SK-N-SH (cell line): ENCODE measurements at regions not wholly inside any gene's neighbourhood (a gene's known extent, or its start where the extent isn't known, plus 50 kb on each side); places are given as distances from the start of the nearest gene placed in this dataset.

Experiments
- CTCF ChIA-PET: fragments of 300-600, 350-600 bp; formaldehyde crosslinking; extraction: SDS; loops from one replicate; lab custom pipeline; 2021; lab: Yijun Ruan, JAX
- POLR2A ChIA-PET: fragments of 350-600 bp; sonication (Branson Sonifier 250); formaldehyde crosslinking; extraction: SDS; loops from one replicate; lab custom pipeline; 2020; ENCODE audit warnings: antibody characterized with exemption, inconsistent platforms; lab: Yijun Ruan, JAX
- DNase-seq: peaks from one replicate; pipeline ENCODE4 v3.0.0; 2012
- H2AFZ ChIP-seq: fragments of 200-600 bp; sonication (generic); 2 replicates; pipeline ENCODE4 v1.8.1; 2016; ENCODE audit warnings: antibody characterized with exemption, mild to moderate bottlenecking, low read depth
- H3F3A ChIP-seq: fragments of 200-600 bp; sonication (generic); replicated peaks from 2 replicates; pipeline ENCODE3; 2016; ENCODE audit warnings: antibody characterized with exemption, mild to moderate bottlenecking; ENCODE audit not compliant: insufficient read depth
- H3K27ac ChIP-seq, 2 experiments: fragments of 200-500 bp in 1 of 2; fragments of 200-600 bp in 1 of 2; sonication (Bioruptor generic) in 1 of 2; sonication (generic), shearing (Covaris generic) in 1 of 2; 2 replicates each; pipeline versions ENCODE4 v1.5.1 to v1.6.1; 2014 to 2016; ENCODE audit warnings: low read depth in 2 of 2, inconsistent platforms in 1 of 2, low read length in 1 of 2, mild to moderate bottlenecking in 1 of 2, mixed read lengths in 1 of 2
- H3K27me3 ChIP-seq: fragments of 200-600 bp; sonication (generic), shearing (Covaris generic); 2 replicates; pipeline ENCODE4 v1.6.1; 2016; ENCODE audit warnings: mixed run types; ENCODE audit not compliant: insufficient read depth
- H3K36me3 ChIP-seq, 2 experiments: fragments of 200-500 bp in 1 of 2; fragments of 200-600 bp in 1 of 2; sonication (Bioruptor generic) in 1 of 2; sonication (generic) in 1 of 2; replicated peaks in 1 of 2; 2 replicates each; pipeline versions ENCODE3 to v1.5.1; 2014 to 2016; ENCODE audit warnings: low read length in 1 of 2, mild to moderate bottlenecking in 1 of 2; ENCODE audit not compliant: insufficient read depth in 2 of 2, control insufficient read depth in 1 of 2
- H3K4me1 ChIP-seq, 2 experiments: fragments of 200-500 bp in 1 of 2; fragments of 200-600 bp in 1 of 2; sonication (Bioruptor generic) in 1 of 2; sonication (generic), shearing (Covaris generic) in 1 of 2; 2 replicates each; pipeline versions ENCODE4 v1.5.1 to v1.6.1; 2014 to 2016; ENCODE audit warnings: low read depth in 1 of 2, low read length in 1 of 2, mixed run types in 1 of 2; ENCODE audit not compliant: insufficient read depth in 2 of 2, control insufficient read depth in 1 of 2
- H3K4me2 ChIP-seq: fragments of 200-600 bp; sonication (generic), shearing (Covaris generic); 2 replicates; pipeline ENCODE4 v1.6.1; 2017; ENCODE audit warnings: mixed run types
- H3K4me3 ChIP-seq, 2 experiments: fragments of 200-500 bp in 1 of 2; fragments of 200-600 bp in 1 of 2; sonication (Bioruptor generic) in 1 of 2; sonication (generic), shearing (Covaris generic) in 1 of 2; 2 replicates each; pipeline versions ENCODE4 v1.5.1 to v1.8.1; 2014 to 2016; ENCODE audit warnings: low read depth in 2 of 2, inconsistent platforms in 1 of 2, low read length in 1 of 2, mild to moderate bottlenecking in 1 of 2, mixed read lengths in 1 of 2, moderate library complexity in 1 of 2
- H3K79me2 ChIP-seq: fragments of 200-600 bp; sonication (generic); 2 replicates; pipeline ENCODE4 v1.8.1; 2017; ENCODE audit warnings: mild to moderate bottlenecking; ENCODE audit not compliant: insufficient read depth
- H3K9ac ChIP-seq: fragments of 200-600 bp; sonication (generic); 2 replicates; pipeline ENCODE4 v1.6.1; 2017; ENCODE audit warnings: mixed run types
- H3K9me2 ChIP-seq: fragments of 200-600 bp; sonication (generic); 2 replicates; pipeline ENCODE4 v1.6.1; 2017; ENCODE audit warnings: mixed run types
- H3K9me3 ChIP-seq: fragments of 200-600 bp; sonication (generic); 2 replicates; pipeline ENCODE4 v1.6.1; 2017; ENCODE audit warnings: mixed run types, mild to moderate bottlenecking, moderate library complexity
- H4K20me1 ChIP-seq: fragments of 200-600 bp; sonication (generic); 2 replicates; pipeline ENCODE4 v1.6.1; 2017; ENCODE audit warnings: mild to moderate bottlenecking, mixed run types; ENCODE audit not compliant: insufficient read depth
- EP300 ChIP-seq, 2 experiments: IDR thresholded peaks; 2 replicates each; pipeline versions ENCODE4 v1.4.0 to v1.6.1; 2012; ENCODE audit warnings: borderline replicate concordance in 1 of 2, low read depth in 1 of 2, low read length in 1 of 2
- FOSL2 ChIP-seq: IDR thresholded peaks from 2 replicates; pipeline ENCODE4 v1.4.0; 2012; ENCODE audit warnings: low read depth, mild to moderate bottlenecking, moderate library complexity, borderline replicate concordance
- FOXJ3 ChIP-seq: sonication (generic); formaldehyde crosslinking; IDR thresholded peaks from 2 replicates; pipeline ENCODE4 v1.5.1; 2020; ENCODE audit warnings: mild to moderate bottlenecking, missing genetic modification reagents
- MAX ChIP-seq: IDR thresholded peaks from 2 replicates; pipeline ENCODE4 v1.4.0; 2012; ENCODE audit warnings: low read depth
- NRF1 ChIP-seq: IDR thresholded peaks from 2 replicates; pipeline ENCODE4 v1.6.1; 2012; ENCODE audit warnings: low read depth, mild to moderate bottlenecking, low read length
- PBX3 ChIP-seq: IDR thresholded peaks from 2 replicates; pipeline ENCODE4; 2012
- RAD21 ChIP-seq: IDR thresholded peaks from 2 replicates; pipeline ENCODE4 v1.6.1; 2012; ENCODE audit warnings: mild to moderate bottlenecking, low read length
- REST ChIP-seq: IDR thresholded peaks from 2 replicates; pipeline ENCODE4 v1.6.1; 2012; ENCODE audit warnings: mild to moderate bottlenecking, low read depth, low read length, moderate library complexity
- RXRA ChIP-seq: IDR thresholded peaks from 2 replicates; pipeline ENCODE4 v1.4.0; 2012; ENCODE audit warnings: low read depth, mild to moderate bottlenecking, borderline replicate concordance
- TEAD4 ChIP-seq: IDR thresholded peaks from 2 replicates; pipeline ENCODE4 v1.4.0; 2012; ENCODE audit warnings: mild to moderate bottlenecking, borderline replicate concordance; ENCODE audit not compliant: insufficient read depth
- USF2 ChIP-seq: fragments of 150-350 bp; IDR thresholded peaks from 2 replicates; pipeline ENCODE4 v1.6.1; 2017; ENCODE audit warnings: antibody characterized with exemption, low read length, low read depth, borderline replicate concordance
- WGBS: methylation state at CpG from one replicate; pipeline ENCODE4 v1.1.6; 2017; ENCODE audit warnings: low lambda C conversion rate; 5-methylcytosine and 5-hydroxymethylcytosine counted together

GRCh38 chr1:101431956-101432510 is 195.2 kb downstream of the S1PR1 start:
- Histone ChIP-seq H3K4me2 (no peak overlapping the region), H3K4me3 (no peak overlapping the region), H4K20me1 (no peaks in the 10 kb centered on the region), H2AFZ (no peak overlapping the region), H3K9me3 (no peaks in the 10 kb centered on the region), H3K27ac (no peak overlapping the region), H3K79me2 (no peaks in the 10 kb centered on the region), H3K9ac (no peak overlapping the region), H3K36me3 (no peaks in the 10 kb centered on the region), H3K4me1 (peaks cover 0 to 3% of the 10 kb centered on the region in 2 experiments; a peak in 1 of 4 replicates), H3K27me3 (no peaks in the 10 kb centered on the region), H3F3A (no peaks in the 10 kb centered on the region), H3K9me2 (no peaks in the 10 kb centered on the region)
- ChIA-PET CTCF (interaction anchor here (1.0 kb wide), 1 partner anchor 123 kb away, joined by 3 read pairs; no protein-coding TSS in a partner anchor), POLR2A (no interaction called here)
- DNase-seq: no peak
- TF ChIP-seq FOSL2 (no peak), TEAD4 (no peak), FOXJ3 (CRISPR knock-in tag) (no peak), PBX3 (no peak), USF2 (no peak), MAX (no peak)
- WGBS: 67% methylated on average over 4 of the region's 4 CpGs

GRCh38 chr1:101435831-101436511 is 199.2 kb downstream of the S1PR1 start:
- no peaks in the 10 kb centered on the region for H3K9me2 ChIP-seq
- ChIA-PET POLR2A (no interaction called here), CTCF (interaction anchor here (0.7 kb wide), 2 partner anchors 68 to 125 kb away, joined by 3 read pairs; no protein-coding TSS in a partner anchor)
- no peak for TF ChIP-seq REST
- TF ChIP-seq RXRA: no peak
- no peak for TF ChIP-seq EP300 (IDR thresholded peaks at IDR 0.05; ENCODE audit: borderline replicate concordance in 1 of 2, low read depth in 1 of 2, low read length in 1 of 2)
- no peak for TF ChIP-seq RAD21
- no peak for TF ChIP-seq NRF1
- H3K79me2 ChIP-seq: no peaks in the 10 kb centered on the region
- no peak overlapping the region for H3K4me2 ChIP-seq
- H3K36me3 ChIP-seq: no peaks in the 10 kb centered on the region
- no peaks in the 10 kb centered on the region for H3F3A ChIP-seq
- peaks cover 0 to 8% of the 10 kb centered on the region in 2 experiments; a peak in 2 of 4 replicates for H3K4me1 ChIP-seq
- H2AFZ ChIP-seq: no peak overlapping the region
- no peaks in the 10 kb centered on the region for H3K27me3 ChIP-seq
- H3K27ac ChIP-seq: peak overlapping the region in 1 of 2 experiments; percentile 28; a peak in 1 of 4 replicates
- H3K4me3 ChIP-seq: no peak overlapping the region
- H3K9me3 ChIP-seq: no peaks in the 10 kb centered on the region
- no peak for DNase-seq
- no peak overlapping the region for H3K9ac ChIP-seq
- 40% methylated on average over 4 of the region's 4 CpGs for WGBS
- H4K20me1 ChIP-seq: no peaks in the 10 kb centered on the region
